HL-60 (cell line): ENCODE measurements at regions not wholly inside any gene's neighbourhood (a gene's known extent, or its start where the extent isn't known, plus 50 kb on each side); places are given as distances from the start of the nearest gene placed in this dataset.

ENCODE experiments used
- GABPA ChIP-seq: IDR thresholded peaks from 2 replicates; pipeline ENCODE4 v1.6.1; 2012; ENCODE audit warnings: low read depth
- POLR2AphosphoS5 ChIP-seq: IDR thresholded peaks from 2 replicates; pipeline ENCODE4 v1.6.1; 2012; ENCODE audit warnings: low read depth
- TF ChIP-seq, protein P1 (sequence below): IDR thresholded peaks from one replicate; pipeline ENCODE4 v1.5.1; 2011; ENCODE audit warnings: low read length, control low read depth, inconsistent platforms; ENCODE audit not compliant: insufficient read depth
- TF ChIP-seq, protein P2 (sequence below): IDR thresholded peaks from 2 replicates; pipeline ENCODE4 v1.6.1; 2012; ENCODE audit warnings: low read depth; ENCODE audit not compliant: insufficient replicate concordance

DNA sequence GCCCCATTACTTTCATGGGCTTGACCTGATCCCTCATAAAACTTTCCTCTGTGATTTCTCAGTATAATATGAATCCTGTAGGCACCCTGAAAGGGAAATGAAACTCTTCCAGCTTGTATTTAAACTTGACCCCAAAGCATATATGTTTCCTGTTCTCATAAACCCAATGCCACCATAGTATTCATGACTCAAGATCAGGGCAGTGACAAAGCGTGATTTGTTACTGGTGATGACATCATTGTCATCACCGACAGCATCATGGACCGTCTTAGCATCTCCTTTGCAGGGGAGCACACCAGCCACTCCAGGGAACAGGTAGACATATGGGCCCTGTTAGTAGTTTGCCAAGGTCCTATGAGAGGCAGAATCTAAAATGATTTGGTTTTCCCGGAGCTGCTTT is 741.2 kb downstream of the NR2F2 start:
- TF ChIP-seq POLR2AphosphoS5 (no peak), GABPA (no peak)
- TF ChIP-seq, protein P1, sequence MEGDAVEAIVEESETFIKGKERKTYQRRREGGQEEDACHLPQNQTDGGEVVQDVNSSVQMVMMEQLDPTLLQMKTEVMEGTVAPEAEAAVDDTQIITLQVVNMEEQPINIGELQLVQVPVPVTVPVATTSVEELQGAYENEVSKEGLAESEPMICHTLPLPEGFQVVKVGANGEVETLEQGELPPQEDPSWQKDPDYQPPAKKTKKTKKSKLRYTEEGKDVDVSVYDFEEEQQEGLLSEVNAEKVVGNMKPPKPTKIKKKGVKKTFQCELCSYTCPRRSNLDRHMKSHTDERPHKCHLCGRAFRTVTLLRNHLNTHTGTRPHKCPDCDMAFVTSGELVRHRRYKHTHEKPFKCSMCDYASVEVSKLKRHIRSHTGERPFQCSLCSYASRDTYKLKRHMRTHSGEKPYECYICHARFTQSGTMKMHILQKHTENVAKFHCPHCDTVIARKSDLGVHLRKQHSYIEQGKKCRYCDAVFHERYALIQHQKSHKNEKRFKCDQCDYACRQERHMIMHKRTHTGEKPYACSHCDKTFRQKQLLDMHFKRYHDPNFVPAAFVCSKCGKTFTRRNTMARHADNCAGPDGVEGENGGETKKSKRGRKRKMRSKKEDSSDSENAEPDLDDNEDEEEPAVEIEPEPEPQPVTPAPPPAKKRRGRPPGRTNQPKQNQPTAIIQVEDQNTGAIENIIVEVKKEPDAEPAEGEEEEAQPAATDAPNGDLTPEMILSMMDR, result no peak
- TF ChIP-seq, protein P2, sequence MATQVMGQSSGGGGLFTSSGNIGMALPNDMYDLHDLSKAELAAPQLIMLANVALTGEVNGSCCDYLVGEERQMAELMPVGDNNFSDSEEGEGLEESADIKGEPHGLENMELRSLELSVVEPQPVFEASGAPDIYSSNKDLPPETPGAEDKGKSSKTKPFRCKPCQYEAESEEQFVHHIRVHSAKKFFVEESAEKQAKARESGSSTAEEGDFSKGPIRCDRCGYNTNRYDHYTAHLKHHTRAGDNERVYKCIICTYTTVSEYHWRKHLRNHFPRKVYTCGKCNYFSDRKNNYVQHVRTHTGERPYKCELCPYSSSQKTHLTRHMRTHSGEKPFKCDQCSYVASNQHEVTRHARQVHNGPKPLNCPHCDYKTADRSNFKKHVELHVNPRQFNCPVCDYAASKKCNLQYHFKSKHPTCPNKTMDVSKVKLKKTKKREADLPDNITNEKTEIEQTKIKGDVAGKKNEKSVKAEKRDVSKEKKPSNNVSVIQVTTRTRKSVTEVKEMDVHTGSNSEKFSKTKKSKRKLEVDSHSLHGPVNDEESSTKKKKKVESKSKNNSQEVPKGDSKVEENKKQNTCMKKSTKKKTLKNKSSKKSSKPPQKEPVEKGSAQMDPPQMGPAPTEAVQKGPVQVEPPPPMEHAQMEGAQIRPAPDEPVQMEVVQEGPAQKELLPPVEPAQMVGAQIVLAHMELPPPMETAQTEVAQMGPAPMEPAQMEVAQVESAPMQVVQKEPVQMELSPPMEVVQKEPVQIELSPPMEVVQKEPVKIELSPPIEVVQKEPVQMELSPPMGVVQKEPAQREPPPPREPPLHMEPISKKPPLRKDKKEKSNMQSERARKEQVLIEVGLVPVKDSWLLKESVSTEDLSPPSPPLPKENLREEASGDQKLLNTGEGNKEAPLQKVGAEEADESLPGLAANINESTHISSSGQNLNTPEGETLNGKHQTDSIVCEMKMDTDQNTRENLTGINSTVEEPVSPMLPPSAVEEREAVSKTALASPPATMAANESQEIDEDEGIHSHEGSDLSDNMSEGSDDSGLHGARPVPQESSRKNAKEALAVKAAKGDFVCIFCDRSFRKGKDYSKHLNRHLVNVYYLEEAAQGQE, result no peak
